ENCODE measurements at regions not wholly inside any gene's neighbourhood (a gene's known extent, or its start where the extent isn't known, plus 50 kb on each side); places are given as distances from the start of the nearest gene placed in this dataset.

DNA sequence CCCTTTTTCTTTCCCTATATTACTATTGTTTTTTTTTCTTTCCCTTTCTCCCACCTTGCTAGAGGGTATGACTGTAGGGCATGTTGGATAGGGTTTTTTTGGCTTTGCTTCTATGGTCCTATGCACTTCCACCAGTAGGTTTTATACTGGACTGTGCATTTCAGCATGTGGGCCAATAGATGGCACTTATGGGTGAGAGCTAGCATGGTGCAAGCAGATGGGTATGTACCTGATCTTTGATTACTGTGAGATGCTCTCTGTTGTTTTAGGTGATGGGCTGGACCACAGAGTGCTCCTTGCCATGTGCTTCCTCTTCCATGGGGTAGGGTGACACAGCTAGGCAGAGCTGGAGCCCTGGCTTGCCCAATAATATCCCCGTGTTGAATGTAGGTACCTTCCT is 128.5 kb upstream of the CHD6 start:
- TF ChIP-seq, protein P1, sequence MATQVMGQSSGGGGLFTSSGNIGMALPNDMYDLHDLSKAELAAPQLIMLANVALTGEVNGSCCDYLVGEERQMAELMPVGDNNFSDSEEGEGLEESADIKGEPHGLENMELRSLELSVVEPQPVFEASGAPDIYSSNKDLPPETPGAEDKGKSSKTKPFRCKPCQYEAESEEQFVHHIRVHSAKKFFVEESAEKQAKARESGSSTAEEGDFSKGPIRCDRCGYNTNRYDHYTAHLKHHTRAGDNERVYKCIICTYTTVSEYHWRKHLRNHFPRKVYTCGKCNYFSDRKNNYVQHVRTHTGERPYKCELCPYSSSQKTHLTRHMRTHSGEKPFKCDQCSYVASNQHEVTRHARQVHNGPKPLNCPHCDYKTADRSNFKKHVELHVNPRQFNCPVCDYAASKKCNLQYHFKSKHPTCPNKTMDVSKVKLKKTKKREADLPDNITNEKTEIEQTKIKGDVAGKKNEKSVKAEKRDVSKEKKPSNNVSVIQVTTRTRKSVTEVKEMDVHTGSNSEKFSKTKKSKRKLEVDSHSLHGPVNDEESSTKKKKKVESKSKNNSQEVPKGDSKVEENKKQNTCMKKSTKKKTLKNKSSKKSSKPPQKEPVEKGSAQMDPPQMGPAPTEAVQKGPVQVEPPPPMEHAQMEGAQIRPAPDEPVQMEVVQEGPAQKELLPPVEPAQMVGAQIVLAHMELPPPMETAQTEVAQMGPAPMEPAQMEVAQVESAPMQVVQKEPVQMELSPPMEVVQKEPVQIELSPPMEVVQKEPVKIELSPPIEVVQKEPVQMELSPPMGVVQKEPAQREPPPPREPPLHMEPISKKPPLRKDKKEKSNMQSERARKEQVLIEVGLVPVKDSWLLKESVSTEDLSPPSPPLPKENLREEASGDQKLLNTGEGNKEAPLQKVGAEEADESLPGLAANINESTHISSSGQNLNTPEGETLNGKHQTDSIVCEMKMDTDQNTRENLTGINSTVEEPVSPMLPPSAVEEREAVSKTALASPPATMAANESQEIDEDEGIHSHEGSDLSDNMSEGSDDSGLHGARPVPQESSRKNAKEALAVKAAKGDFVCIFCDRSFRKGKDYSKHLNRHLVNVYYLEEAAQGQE (IDR thresholded peaks at IDR 0.05; ENCODE audit: unreplicated experiment): no peak
- TF ChIP-seq, protein P2, sequence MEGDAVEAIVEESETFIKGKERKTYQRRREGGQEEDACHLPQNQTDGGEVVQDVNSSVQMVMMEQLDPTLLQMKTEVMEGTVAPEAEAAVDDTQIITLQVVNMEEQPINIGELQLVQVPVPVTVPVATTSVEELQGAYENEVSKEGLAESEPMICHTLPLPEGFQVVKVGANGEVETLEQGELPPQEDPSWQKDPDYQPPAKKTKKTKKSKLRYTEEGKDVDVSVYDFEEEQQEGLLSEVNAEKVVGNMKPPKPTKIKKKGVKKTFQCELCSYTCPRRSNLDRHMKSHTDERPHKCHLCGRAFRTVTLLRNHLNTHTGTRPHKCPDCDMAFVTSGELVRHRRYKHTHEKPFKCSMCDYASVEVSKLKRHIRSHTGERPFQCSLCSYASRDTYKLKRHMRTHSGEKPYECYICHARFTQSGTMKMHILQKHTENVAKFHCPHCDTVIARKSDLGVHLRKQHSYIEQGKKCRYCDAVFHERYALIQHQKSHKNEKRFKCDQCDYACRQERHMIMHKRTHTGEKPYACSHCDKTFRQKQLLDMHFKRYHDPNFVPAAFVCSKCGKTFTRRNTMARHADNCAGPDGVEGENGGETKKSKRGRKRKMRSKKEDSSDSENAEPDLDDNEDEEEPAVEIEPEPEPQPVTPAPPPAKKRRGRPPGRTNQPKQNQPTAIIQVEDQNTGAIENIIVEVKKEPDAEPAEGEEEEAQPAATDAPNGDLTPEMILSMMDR (conservative IDR thresholded peaks at IDR 0.05; ENCODE audit: low read depth in 2 of 2): peak; percentile 9 to 27; a peak in 2 of 4 replicates
- TF ChIP-seq POLR2AphosphoS5 (IDR thresholded peaks at IDR 0.05; ENCODE audit: low read depth) (no peak), EZH2 (IDR thresholded peaks at IDR 0.05; ENCODE audit: low read depth, unreplicated experiment) (no peak)
